ENCODE measurements at regions not wholly inside any gene's neighbourhood (a gene's known extent, or its start where the extent isn't known, plus 50 kb on each side); places are given as distances from the start of the nearest gene placed in this dataset.

GRCh38 chr10:4353964-4354363 lies 472.0 kb upstream of the AKR1E2 start:
- ChIA-PET POLR2A (ENCODE audit: low non-redundant PET) (no interaction called here), CTCF (interaction anchor here (0.7 to 1.2 kb wide), 4 partner anchors 9 to 484 kb away, joined by 3 read pairs; no protein-coding TSS in a partner anchor)
- H3K27ac ChIP-seq = no peak overlapping the region
- peak; percentile 55 for DNase-seq (ENCODE audit: low spot score)
- TF ChIP-seq CTCF (conservative IDR thresholded peaks at IDR 0.05; ENCODE audit: low read depth) = no peak

GRCh38 chr10:4353059-4353655 lies 472.9 kb upstream of the AKR1E2 start:
- CTCF ChIA-PET = interaction anchor here (1.2 kb wide), 1 partner anchor 304 kb away, joined by 3 read pairs; no protein-coding TSS in a partner anchor
- POLR2A ChIA-PET (ENCODE audit: low non-redundant PET) = no interaction called here
- H3K27ac ChIP-seq = no peak overlapping the region
- TF ChIP-seq CTCF (conservative IDR thresholded peaks at IDR 0.05; ENCODE audit: low read depth) = no peak
- no peak for DNase-seq (ENCODE audit: low spot score)

GRCh38 chr10:4352414-4352961 lies 473.5 kb upstream of the AKR1E2 start:
- no peak for DNase-seq (ENCODE audit: low spot score)
- CTCF ChIA-PET = no interaction called here
- TF ChIP-seq CTCF (conservative IDR thresholded peaks at IDR 0.05; ENCODE audit: low read depth) = no peak
- no peak overlapping the region for H3K27ac ChIP-seq
- POLR2A ChIA-PET (ENCODE audit: low non-redundant PET) = no interaction called here

GRCh38 chr10:4351723-4352413 lies 474.1 kb upstream of the AKR1E2 start:
- CTCF ChIA-PET = interaction anchor here (0.5 kb wide), 1 partner anchor 352 kb away, joined by 3 read pairs; no protein-coding TSS in a partner anchor
- DNase-seq (ENCODE audit: low spot score) = no peak
- POLR2A ChIA-PET (ENCODE audit: low non-redundant PET) = no interaction called here
- no peak for TF ChIP-seq CTCF (conservative IDR thresholded peaks at IDR 0.05; ENCODE audit: low read depth)
- H3K27ac ChIP-seq = no peak overlapping the region

GRCh38 chr10:4347397-4347796 lies 478.6 kb upstream of the AKR1E2 start:
- no peak for TF ChIP-seq CTCF (conservative IDR thresholded peaks at IDR 0.05; ENCODE audit: low read depth)
- POLR2A ChIA-PET (ENCODE audit: low non-redundant PET) = no interaction called here
- no peak overlapping the region for H3K27ac ChIP-seq
- no peak for DNase-seq (ENCODE audit: low spot score)
- CTCF ChIA-PET = no interaction called here

GRCh38 chr10:4345877-4346646 lies 479.9 kb upstream of the AKR1E2 start:
- ChIA-PET POLR2A (ENCODE audit: low non-redundant PET) (no interaction called here), CTCF (interaction anchor here (0.8 kb wide), 1 partner anchor 137 kb away, joined by 3 read pairs; no protein-coding TSS in a partner anchor)
- no peak overlapping the region for H3K27ac ChIP-seq
- no peak for TF ChIP-seq CTCF (conservative IDR thresholded peaks at IDR 0.05; ENCODE audit: low read depth)
- DNase-seq (ENCODE audit: low spot score) = no peak

Measured in RWPE1 (cell line).